NCI-H748 treated with DMSO at 0.1 percent for 48 hours (cell line): ENCODE measurements at regions not wholly inside any gene's neighbourhood (a gene's known extent, or its start where the extent isn't known, plus 50 kb on each side); places are given as distances from the start of the nearest gene placed in this dataset.
A peak's percentile ranks its signal among the peaks of the same experiment; 100 is the strongest.

Experiments
- DNase-seq: peaks from one replicate; lab custom pipeline; 2025; lab: John Stamatoyannopoulos, UW

GRCh38 chr2:163541943-163542342 lies 193.9 kb downstream of the FIGN start:
- DNase-seq, result no peak

DNA sequence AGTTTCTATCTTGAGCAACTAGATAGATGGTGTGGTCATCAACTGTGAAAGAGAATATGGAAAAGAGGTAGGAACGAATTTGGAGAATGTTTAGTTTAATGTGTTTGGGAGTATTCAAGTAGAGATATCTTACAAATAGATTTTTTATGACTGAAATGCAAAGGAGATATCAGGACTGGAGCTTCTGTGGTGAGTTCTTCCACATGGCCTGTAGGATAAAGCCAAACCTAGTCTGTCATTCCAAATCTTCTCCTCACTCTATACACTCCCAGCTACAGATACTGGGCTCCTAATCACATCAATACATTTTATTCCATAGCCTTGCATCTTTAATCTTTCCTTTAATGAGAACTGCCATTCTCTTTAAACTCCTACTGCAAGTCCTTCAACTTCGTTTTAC lies 194.3 kb downstream of the FIGN start:
- DNase-seq, result no peak

- DNase-seq, result no peak
Measured at GRCh38 chr2:163528640-163529217, 207.1 kb downstream of the FIGN start.

DNA sequence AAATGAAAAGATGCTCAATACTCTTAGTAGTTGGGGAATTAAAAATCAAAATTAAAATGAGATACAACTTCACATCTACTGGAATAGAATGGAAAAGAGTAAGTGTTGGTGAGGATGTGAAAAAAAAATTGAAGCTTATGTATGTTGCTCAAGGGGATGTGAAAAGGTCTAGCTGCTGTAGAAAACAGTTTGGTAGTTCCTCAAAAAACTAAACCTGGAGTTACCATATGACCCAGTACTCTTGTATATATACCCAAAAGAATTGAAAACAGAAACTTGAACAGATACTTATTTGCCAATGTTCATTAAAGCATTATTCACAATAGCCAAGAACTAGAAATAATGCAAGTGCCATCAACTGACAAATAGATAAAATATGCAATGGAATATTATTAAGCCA lies 208.4 kb downstream of the FIGN start:
- no peak for DNase-seq

- no peak for DNase-seq
Measured at GRCh38 chr2:163518762-163519161, 217.0 kb downstream of the FIGN start.

GRCh38 chr2:163515836-163516235 lies 220.0 kb downstream of the FIGN start:
- DNase-seq, result no peak

- no peak for DNase-seq
Measured at GRCh38 chr2:163505281-163505680, 230.5 kb downstream of the FIGN start.

DNA sequence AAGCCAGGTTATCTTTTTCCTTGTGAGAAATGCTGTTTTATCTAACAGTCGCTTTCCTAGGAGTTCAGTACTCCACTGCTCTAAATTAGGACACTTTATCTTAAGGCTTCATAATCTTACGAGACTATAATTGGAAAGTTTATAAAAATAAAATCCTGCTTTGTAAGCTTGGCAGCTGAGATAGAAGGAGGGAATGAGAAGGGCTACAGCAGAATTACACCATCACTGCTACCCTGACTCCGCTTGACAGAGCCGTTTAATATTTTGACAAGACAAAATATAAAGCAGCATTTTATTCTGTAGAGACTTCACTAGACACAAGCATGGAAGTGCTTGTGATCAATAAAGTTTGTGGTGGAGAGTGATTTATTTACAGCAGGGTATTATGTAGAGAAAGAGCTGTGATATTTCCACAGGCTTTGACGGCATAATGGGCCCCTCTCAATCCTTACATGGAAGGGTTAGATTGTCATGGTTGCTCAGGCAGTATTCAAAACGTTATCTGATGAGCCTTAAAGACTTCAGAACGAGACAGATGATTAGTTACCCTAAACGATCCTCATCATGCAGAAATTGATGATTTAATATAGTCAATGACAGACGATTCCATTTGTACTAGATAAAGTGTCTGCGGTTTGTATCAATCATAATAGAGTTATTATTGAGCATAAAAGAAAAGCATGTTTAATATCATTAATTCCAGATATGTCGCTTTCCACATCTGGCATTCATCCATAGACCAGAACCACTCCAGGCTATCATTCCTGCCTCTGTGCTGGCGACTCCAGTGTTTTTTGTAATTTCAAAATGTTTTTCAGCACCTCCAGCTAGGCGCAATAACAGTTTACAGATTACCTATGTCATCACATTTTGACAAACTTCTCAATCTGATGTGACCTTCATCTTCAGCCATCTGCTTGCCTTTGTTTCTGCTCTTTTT lies 242.2 kb downstream of the FIGN start:
- DNase-seq, result no peak

DNA sequence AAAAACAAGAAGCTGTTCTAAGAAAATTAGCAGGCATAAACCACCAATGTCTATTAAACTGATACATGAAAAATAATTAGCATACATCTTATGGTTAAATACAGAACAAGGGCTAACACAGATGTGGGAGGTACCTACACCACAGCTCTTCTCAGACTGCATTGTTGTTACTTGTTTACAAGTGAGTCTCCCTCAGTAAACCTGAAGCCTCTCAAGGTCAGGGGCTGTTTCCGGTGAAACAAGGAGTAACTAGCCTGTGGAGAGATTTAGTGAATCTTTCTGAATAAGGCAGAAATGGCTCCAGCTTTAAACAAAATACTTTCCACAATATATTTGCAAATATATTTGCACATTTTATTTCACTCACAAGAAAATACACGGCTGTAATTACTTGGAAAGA lies 244.0 kb downstream of the FIGN start:
- no peak for DNase-seq

GRCh38 chr2:163490281-163490680 lies 245.5 kb downstream of the FIGN start:
- no peak for DNase-seq

DNA sequence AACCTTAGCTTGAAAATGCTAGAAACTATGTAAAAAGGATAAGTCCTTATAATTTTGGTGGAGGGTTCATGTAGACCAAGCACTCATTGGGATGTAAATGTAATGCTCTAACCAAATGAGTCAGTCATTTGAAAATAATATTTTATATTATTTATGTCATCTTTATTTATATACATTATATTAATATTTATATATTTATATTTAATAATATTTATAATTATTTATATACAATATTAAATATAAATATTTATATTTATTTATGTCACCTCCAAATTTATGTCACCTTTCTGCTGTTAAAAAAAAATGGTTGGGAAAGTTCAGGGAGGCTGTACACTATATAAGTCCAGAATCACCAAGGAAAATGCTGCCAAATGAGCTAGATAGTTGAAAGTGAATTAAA lies 254.3 kb downstream of the FIGN start:
- no peak for DNase-seq

DNA sequence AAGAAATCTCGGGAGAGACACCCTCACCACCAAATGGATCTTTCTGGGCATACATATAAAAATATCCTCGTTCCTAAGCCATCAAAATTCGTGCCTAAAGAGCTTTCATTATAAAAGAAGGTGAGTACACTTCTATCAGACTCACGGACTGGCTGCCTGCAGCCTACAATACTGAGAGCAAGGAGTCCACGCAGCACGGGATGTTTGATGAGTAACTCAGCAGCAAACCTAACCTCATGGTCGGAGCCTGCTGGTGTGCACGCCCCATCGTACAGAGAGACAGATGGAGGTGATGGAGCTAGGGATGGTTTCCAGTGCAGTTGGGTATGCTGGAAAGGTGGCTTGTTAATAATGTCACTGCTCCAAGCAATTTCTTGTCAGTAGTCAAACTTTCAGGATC lies 256.2 kb downstream of the FIGN start:
- DNase-seq, result no peak

GRCh38 chr2:163475815-163476214 lies 260.0 kb downstream of the FIGN start:
- no peak for DNase-seq

DNA sequence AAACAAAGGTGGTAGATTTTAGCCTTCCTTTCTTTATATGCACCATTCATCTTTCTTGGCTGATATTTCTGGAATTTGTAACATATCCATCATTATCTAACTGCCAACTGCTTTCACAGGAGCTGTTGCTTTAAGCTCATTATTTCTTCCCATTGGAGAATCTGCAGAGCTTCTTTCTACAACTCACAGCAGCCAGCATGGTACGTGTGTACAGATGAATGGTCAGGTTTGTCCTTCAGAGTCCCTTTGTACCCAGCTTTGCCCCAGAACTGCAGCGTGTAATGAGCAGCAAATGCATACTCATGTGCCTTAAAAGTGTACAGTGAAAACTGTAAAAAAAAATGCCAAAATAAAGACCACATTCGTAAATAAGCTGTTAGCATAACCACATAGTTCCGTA lies 260.9 kb downstream of the FIGN start:
- DNase-seq, result no peak

- no peak for DNase-seq
Measured at GRCh38 chr2:163474319-163474744, 261.5 kb downstream of the FIGN start.

DNA sequence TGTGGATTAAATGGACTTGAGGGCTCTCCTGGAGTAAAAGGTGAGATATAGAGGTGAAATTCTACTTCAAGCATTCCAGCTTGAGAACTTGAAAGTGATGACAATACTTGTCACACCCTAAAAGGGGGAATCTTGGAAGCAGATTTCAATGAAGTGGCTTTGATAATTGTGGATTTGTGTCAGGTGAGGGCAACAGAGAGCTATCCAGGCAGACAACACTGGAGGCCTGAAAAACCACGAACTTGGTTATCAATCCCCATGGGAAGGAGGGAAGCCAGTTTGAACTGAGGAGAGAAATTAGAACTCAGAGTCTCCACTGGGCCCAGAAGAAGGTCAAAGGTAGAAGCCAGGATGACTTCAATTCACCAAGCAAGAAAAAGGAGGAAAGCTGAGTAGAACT lies 263.9 kb downstream of the FIGN start:
- DNase-seq, result no peak

DNA sequence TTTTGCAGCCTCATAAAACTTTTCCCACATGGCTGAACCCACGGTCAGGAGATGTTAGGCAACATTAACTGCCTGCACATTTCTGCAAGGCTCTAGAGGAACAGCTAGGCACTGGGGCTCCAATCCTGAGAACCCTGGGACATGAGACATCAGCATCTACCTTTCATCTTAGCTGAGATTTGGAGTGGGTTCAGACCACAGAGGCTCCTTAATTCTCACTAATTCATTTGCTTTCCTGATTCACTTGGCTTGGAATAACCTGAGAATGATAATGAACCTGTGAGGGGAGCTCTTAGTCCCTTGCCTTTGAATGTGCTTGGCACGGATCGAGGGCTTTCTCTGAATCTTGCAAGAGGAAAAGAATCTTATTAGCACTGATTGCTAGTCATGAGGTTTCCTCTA lies 266.2 kb downstream of the FIGN start:
- no peak for DNase-seq

DNA sequence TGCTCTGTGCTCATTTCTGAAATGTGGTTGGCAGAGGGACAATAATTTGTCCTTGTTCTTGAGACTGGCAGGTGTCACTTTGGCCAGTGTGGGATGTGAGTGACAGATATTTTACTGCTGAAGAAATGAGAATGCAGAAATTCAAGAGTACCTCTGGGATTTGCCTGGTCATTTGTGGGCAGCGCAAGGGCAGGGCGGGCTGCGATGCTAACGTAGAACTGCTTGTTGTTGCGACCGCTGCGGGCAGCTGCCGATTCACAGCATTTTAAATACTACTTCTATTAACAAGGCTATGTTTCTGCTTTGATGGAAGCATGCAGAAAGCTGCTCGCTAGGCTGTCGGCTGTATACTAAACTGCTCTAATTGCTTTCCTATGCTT lies 268.6 kb downstream of the FIGN start:
- peak; percentile 70 for DNase-seq

GRCh38 chr2:163466331-163467250 lies 269.2 kb downstream of the FIGN start:
- no peak for DNase-seq

- peak; percentile 76 for DNase-seq
Measured at GRCh38 chr2:163465440-163465839, 270.4 kb downstream of the FIGN start.

GRCh38 chr2:163463411-163463810 lies 272.4 kb downstream of the FIGN start:
- DNase-seq, result no peak

GRCh38 chr2:163462993-163463392 lies 272.8 kb downstream of the FIGN start:
- DNase-seq, result no peak

DNA sequence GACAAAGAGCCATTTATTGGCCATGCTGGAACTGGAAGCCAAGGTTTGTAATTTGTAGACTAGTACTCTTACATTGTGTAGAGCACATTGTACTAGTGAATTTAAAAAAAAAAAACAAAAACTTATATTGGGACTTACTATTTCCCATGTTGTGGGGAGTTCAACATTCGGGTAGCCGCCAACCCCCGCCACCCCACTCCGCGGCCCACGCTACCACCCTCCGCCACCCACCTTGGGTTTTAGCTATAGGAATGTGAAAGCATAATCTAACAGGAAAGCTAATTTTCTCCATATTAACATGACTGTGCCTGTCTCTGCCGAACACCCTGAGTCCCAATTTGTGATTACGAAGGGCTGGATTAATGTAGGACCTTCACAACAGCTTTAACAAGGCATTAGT lies 275.8 kb downstream of the FIGN start:
- no peak for DNase-seq
